NT2/D1 (cell line): ENCODE measurements at regions not wholly inside any gene's neighbourhood (a gene's known extent, or its start where the extent isn't known, plus 50 kb on each side); places are given as distances from the start of the nearest gene placed in this dataset.

ENCODE experiments used
- DNase-seq: peaks from one replicate; pipeline ENCODE4 v3.0.0-alpha.2; 2011; ENCODE audit warnings: low read depth, low spot score
- H3K27me3 ChIP-seq: 2 replicates; pipeline ENCODE4 v1.6.0; 2011; ENCODE audit warnings: mild to moderate bottlenecking; ENCODE audit not compliant: insufficient read length, insufficient read depth
- H3K36me3 ChIP-seq: 2 replicates; pipeline ENCODE4 v1.6.1; 2011; ENCODE audit warnings: mild to moderate bottlenecking, low read length, mixed read lengths; ENCODE audit not compliant: insufficient read depth, insufficient read length
- H3K4me1 ChIP-seq: 2 replicates; pipeline ENCODE4 v1.5.1; 2011; ENCODE audit not compliant: insufficient read depth, insufficient read length
- H3K4me3 ChIP-seq: 2 replicates; pipeline ENCODE4 v1.5.1; 2011; ENCODE audit warnings: low read depth; ENCODE audit not compliant: insufficient read length
- H3K9ac ChIP-seq: 2 replicates; pipeline ENCODE4 v1.6.0; 2011; ENCODE audit warnings: low read depth; ENCODE audit not compliant: insufficient read length
- H3K9me3 ChIP-seq: 2 replicates; pipeline ENCODE4 v1.5.1; 2011; ENCODE audit warnings: mild to moderate bottlenecking, low read length; ENCODE audit not compliant: insufficient read depth
- SUZ12 ChIP-seq: IDR thresholded peaks from 2 replicates; pipeline ENCODE4 v1.6.1; 2011; ENCODE audit not compliant: insufficient read length, insufficient read depth; ENCODE audit errors: extremely low read depth
- YY1 ChIP-seq: IDR thresholded peaks from 2 replicates; pipeline ENCODE4 v1.6.1; 2011; ENCODE audit not compliant: insufficient read length, insufficient read depth
- ZNF274 ChIP-seq: IDR thresholded peaks from 2 replicates; pipeline ENCODE4 v1.6.1; 2011; ENCODE audit warnings: mild to moderate bottlenecking, low read depth, low read length

DNA sequence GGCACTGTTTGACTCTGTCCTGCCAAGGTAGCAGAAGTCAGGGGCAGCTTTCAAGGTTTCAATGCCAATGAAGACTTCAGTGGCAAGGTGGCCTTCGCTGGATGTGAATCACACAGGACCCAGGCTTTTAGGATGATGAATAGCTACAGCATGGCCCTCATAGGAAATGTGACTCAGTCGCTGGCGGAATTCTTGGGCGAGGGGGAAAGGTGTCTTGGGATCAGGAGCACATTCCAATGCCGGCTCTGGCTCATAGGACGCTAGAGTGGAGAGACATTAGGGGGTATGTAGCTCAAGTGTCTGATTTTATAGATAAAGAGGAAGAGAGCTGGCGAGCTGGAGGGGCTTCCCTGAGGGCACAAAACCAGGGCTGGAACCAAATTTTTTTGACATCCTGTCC lies 68.6 kb downstream of the SMIM21 start:
- no peak for TF ChIP-seq SUZ12
- no peak for TF ChIP-seq YY1

DNA sequence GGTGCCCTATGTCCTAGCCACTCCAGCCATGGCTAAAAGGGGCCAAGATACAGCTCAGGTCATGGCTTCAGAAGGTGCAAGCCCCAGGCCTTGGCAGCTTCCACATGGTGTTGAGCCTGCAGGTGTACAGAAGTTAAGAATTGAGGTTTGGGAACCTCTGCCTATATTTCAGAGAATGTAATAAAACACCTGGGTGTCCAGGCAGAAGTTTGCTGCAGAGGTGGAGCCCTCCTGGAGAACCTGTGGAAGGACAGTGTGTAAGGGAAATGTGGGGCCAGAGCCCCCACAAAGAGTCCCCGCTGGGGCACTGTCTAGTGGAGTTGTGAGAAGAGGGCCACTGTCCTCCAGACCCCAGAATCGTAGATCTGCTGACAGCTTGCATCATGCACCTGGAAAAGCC lies 74.1 kb downstream of the SMIM21 start:
- no peak for TF ChIP-seq YY1
- TF ChIP-seq SUZ12 = no peak
- TF ChIP-seq ZNF274 = no peak
- no peaks in the 10 kb centered on the region for H3K36me3 ChIP-seq
- no peak for DNase-seq
- no peaks in the 10 kb centered on the region for H3K27me3 ChIP-seq
- no peaks in the 10 kb centered on the region for H3K4me1 ChIP-seq
- H3K9me3 ChIP-seq = peaks cover 41% of the 10 kb centered on the region
- no peak overlapping the region for H3K4me3 ChIP-seq
- no peak overlapping the region for H3K9ac ChIP-seq

More for the DNA sequence above, 68.6 kb downstream of the SMIM21 start:
- no peaks in the 10 kb centered on the region for H3K27me3 ChIP-seq
- no peaks in the 10 kb centered on the region for H3K4me1 ChIP-seq
- no peaks in the 10 kb centered on the region for H3K36me3 ChIP-seq
- no peak overlapping the region for H3K9ac ChIP-seq
- DNase-seq = no peak
- H3K9me3 ChIP-seq = peaks cover 16% of the 10 kb centered on the region
- no peak overlapping the region for H3K4me3 ChIP-seq

DNA sequence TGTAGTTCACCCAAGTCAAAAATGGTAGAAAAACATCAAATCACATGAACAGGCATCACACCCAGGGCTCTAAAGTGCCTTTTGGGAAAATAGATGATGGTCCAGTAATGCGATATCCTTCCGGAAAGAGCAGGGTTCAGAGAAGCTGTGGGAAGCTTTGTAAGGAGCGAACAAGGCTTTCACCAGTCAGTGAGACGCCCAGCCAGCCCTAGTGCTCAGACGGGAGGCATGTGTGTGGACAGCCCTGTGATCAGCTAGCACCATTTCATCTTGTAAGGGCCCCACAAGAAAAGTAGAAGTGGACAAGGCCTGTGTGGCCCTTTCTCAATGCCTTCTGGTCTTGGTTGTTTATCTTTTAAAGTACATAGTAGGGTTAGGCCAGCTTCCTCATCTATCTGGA lies 76.1 kb downstream of the SMIM21 start:
- TF ChIP-seq YY1 (no peak), ZNF274 (no peak), SUZ12 (no peak)
- no peaks in the 10 kb centered on the region for H3K4me1 ChIP-seq
- H3K9me3 ChIP-seq = peaks cover 33% of the 10 kb centered on the region
- no peaks in the 10 kb centered on the region for H3K36me3 ChIP-seq
- H3K9ac ChIP-seq = no peak overlapping the region
- H3K4me3 ChIP-seq = no peak overlapping the region
- H3K27me3 ChIP-seq = no peaks in the 10 kb centered on the region
- DNase-seq = no peak

GRCh38 chr18:75350857-75351256 lies 76.6 kb downstream of the SMIM21 start:
- no peak for DNase-seq
- peaks cover 33% of the 10 kb centered on the region for H3K9me3 ChIP-seq
- no peak overlapping the region for H3K9ac ChIP-seq
- H3K4me3 ChIP-seq = no peak overlapping the region
- no peaks in the 10 kb centered on the region for H3K4me1 ChIP-seq
- H3K27me3 ChIP-seq = no peaks in the 10 kb centered on the region
- TF ChIP-seq ZNF274 (no peak), YY1 (no peak)
- H3K36me3 ChIP-seq = no peaks in the 10 kb centered on the region

GRCh38 chr18:75350512-75350839 lies 77.0 kb downstream of the SMIM21 start:
- no peak for TF ChIP-seq SUZ12
- no peak for TF ChIP-seq YY1
- TF ChIP-seq ZNF274 = no peak
- H3K36me3 ChIP-seq = no peaks in the 10 kb centered on the region

GRCh38 chr18:75349668-75350511 lies 77.6 kb downstream of the SMIM21 start:
- DNase-seq = no peak

More at GRCh38 chr18:75350512-75350839, 77.0 kb downstream of the SMIM21 start:
- Histone ChIP-seq H3K9ac (no peak overlapping the region), H3K4me1 (no peaks in the 10 kb centered on the region), H3K9me3 (peaks cover 33% of the 10 kb centered on the region), H3K27me3 (no peaks in the 10 kb centered on the region), H3K4me3 (no peak overlapping the region)
- peak; percentile 44 for DNase-seq

GRCh38 chr18:75346671-75347070 lies 80.8 kb downstream of the SMIM21 start:
- H3K36me3 ChIP-seq = no peaks in the 10 kb centered on the region
- H3K9me3 ChIP-seq = peaks cover 5% of the 10 kb centered on the region; the same call in 1 of the 2 replicates
- no peak for TF ChIP-seq ZNF274
- no peak for TF ChIP-seq SUZ12
- no peak for TF ChIP-seq YY1
- H3K4me1 ChIP-seq = no peaks in the 10 kb centered on the region
- DNase-seq = no peak
- no peaks in the 10 kb centered on the region for H3K27me3 ChIP-seq
- no peak overlapping the region for H3K9ac ChIP-seq
- H3K4me3 ChIP-seq = no peak overlapping the region

More at GRCh38 chr18:75349668-75350511, 77.6 kb downstream of the SMIM21 start:
- no peaks in the 10 kb centered on the region for H3K4me1 ChIP-seq
- no peaks in the 10 kb centered on the region for H3K27me3 ChIP-seq
- H3K9ac ChIP-seq = no peak overlapping the region
- H3K4me3 ChIP-seq = no peak overlapping the region
- H3K9me3 ChIP-seq = peaks cover 33% of the 10 kb centered on the region
- no peaks in the 10 kb centered on the region for H3K36me3 ChIP-seq
- TF ChIP-seq ZNF274 = no peak
- TF ChIP-seq SUZ12 = no peak
- TF ChIP-seq YY1 = no peak
